ENCODE measurements at regions not wholly inside any gene's neighbourhood (a gene's known extent, or its start where the extent isn't known, plus 50 kb on each side); places are given as distances from the start of the nearest gene placed in this dataset.

GRCh38 chr1:18580047-18580446 is 50.6 kb upstream of the PAX7 start:
- Histone ChIP-seq H3K4me1 (ENCODE audit: control insufficient read depth in 2 of 3, insufficient read depth in 2 of 3, low read depth in 1 of 3, low read length in 3 of 3) (no peaks in the 10 kb centered on the region), H3K27ac (ENCODE audit: low read depth in 2 of 2, low read length in 2 of 2) (no peak overlapping the region), H3K4me3 (ENCODE audit: low read length in 3 of 3) (no peak overlapping the region), H3K9me3 (ENCODE audit: control insufficient read depth in 2 of 3, insufficient read depth in 1 of 3, low read length in 3 of 3) (no peaks in the 10 kb centered on the region), H3K9ac (ENCODE audit: low read length in 3 of 3) (no peak overlapping the region), H3K27me3 (ENCODE audit: control insufficient read depth, insufficient read depth, low read length) (no peaks in the 10 kb centered on the region), H3K36me3 (ENCODE audit: control insufficient read depth in 2 of 3, insufficient read depth in 3 of 3, low read length in 3 of 3) (no peaks in the 10 kb centered on the region)
- no peak for FAIRE-seq
- TF ChIP-seq CTCF (IDR thresholded peaks at IDR 0.05; ENCODE audit: borderline replicate concordance, extremely low read depth, insufficient read depth): no peak
- peak in 4 of 5 donors; percentile 68 to 78 (median 74) for DNase-seq
- intact Hi-C loops (cut with DNase I): no loop called here

- no peak for TF ChIP-seq CTCF (IDR thresholded peaks at IDR 0.05; ENCODE audit: borderline replicate concordance, extremely low read depth, insufficient read depth)
- H3K9me3 ChIP-seq (ENCODE audit: control insufficient read depth in 2 of 3, insufficient read depth in 1 of 3, low read length in 3 of 3): no peaks in the 10 kb centered on the region
- no peaks in the 10 kb centered on the region for H3K27me3 ChIP-seq (ENCODE audit: control insufficient read depth, insufficient read depth, low read length)
- intact Hi-C loops (cut with DNase I): no loop called here
- no peak overlapping the region for H3K4me3 ChIP-seq (ENCODE audit: low read length in 3 of 3)
- H3K4me1 ChIP-seq (ENCODE audit: control insufficient read depth in 2 of 3, insufficient read depth in 2 of 3, low read depth in 1 of 3, low read length in 3 of 3): no peaks in the 10 kb centered on the region
- no peaks in the 10 kb centered on the region for H3K36me3 ChIP-seq (ENCODE audit: control insufficient read depth in 2 of 3, insufficient read depth in 3 of 3, low read length in 3 of 3)
- no peak for DNase-seq
- FAIRE-seq: no peak
- H3K27ac ChIP-seq (ENCODE audit: low read depth in 2 of 2, low read length in 2 of 2): no peak overlapping the region
- H3K9ac ChIP-seq (ENCODE audit: low read length in 3 of 3): no peak overlapping the region
These were observed 49.8 kb upstream of the PAX7 start for GRCh38 chr1:18580691-18581419.

All from kidney (tissue), 13 donors.